GM19328 (cell line): ENCODE measurements at regions not wholly inside any gene's neighbourhood (a gene's known extent, or its start where the extent isn't known, plus 50 kb on each side); places are given as distances from the start of the nearest gene placed in this dataset.
"Not testable (repeated sequence)": the region's sequence is repeated elsewhere in the genome, so short reads cannot be mapped to it uniquely, and the experiment has no call there.

Experiments
- ATAC-seq: cut with Tn5 transposase; IDR thresholded peaks from one replicate; pipeline ENCODE4 v1.9.1; 2021; ENCODE audit warnings: mild to moderate bottlenecking, moderate library complexity; ENCODE audit not compliant: unreplicated experiment

DNA sequence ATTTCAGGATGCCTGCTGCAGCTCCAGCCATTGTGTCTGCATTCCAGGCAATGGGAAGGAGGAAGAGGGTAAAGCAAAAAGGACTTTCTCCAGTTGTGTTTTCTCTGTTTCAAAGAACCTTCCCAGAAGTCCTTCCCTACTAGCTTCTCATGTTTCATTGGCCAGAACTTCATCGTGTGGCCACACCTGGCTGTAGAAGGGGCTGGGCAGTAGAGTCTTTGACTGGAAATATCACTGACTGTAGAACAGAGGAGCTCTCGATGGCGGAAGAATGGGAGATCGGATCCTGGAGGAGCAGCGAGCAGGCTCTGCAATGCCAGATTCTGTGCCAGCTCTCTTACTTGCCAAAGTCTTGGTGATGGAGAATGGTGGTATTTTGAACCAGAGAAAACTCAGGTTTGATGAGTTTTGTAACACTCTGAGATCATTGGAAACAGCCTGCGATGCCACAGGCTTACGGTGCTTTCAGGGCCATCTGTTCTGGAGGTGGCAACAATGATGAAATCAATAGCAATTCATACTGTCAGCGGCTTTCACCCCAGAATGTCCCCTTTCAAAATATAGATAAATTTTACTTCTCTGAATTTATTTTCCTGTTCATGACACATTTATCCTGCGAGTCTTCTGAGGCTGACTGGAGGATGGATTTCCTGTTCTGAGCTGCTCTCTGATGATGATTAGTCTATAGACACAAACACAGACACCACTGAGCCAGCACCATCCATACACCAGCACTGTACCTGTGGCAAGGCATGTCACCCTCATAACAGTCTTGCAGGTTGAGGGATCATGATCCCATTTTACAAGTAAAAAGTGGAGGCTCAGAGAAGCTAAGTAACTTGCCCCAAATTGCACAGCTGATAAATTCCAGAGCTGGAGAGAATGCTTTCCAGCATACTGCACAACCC is 204.2 kb downstream of the EMX2 start:
- no peak for ATAC-seq

DNA sequence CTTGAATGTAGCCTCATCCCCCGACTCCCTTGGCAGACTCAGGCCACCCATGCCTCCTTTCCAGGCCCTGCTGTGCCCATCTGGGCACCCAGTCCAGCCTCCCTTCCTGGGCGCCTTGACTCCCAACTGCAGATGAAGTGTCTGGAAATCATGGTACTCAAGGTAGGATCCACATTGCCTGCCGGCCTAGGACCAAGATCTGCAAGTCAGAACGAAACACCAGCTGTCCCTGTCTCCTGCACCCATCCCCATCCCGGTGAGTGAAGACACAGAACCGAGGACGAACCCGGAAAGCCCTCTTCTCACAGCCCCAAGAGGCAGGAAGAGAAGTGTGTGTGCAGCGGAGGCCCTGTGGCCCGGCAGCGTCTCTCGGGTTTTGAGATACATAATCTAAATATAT is 205.1 kb downstream of the EMX2 start:
- no peak for ATAC-seq

DNA sequence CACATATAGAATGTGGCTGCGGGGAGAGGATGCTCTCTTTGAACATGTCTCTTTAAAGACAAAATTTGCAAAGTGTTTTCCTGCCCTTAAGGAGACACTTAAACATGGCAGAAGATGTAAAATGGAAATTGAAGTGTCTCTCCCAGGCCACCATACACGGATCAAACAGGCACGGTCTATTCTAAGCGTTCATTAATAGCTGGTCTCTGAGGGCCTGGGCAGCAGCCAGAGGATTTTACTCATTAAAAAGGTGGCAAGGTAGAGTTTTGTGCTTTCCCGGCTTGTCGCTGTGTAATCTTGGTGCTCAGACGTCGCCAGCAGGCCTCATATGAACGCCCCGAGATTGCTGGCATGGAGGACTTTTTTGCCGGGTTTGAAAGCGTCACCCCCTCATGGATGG is 205.5 kb downstream of the EMX2 start:
- no peak for ATAC-seq

DNA sequence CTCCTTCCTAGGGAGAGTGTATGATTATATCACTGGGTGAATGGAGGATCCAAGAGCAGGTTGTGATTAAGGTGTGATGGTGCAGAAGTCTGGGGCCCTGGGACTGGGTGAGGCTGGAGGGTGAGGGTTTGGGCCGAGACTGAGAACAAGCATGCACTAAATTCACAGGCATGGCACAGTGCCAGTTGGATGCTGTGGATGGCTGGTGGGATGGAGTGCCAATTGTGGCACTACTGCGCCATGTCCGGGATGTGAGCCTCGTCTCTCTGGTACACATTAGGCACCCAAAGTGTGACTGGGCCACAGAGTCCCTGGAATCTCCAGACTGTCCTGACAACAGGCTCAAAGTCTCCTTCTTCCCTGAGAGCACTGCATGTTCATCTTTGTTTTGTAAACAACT is 208.1 kb downstream of the EMX2 start:
- ATAC-seq: no peak

DNA sequence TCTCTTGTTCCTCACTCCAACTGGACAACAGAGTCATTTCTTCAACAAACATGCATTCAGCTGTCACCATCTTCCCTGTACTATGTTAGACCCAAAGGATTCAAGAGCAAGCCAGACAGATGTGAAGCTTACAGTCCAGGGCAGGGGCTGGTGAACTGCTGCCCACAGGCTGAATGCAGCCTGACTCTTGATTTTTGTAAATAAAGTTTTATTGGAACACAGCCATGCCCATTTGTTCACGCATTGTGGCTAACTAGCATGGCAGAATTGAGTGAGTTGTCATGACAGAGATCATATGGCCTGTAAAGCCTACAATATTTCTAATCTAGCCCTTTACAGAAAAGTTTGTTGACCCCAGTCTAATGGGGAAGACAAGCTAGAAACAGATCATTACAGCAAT is 208.7 kb downstream of the EMX2 start:
- no peak for ATAC-seq

DNA sequence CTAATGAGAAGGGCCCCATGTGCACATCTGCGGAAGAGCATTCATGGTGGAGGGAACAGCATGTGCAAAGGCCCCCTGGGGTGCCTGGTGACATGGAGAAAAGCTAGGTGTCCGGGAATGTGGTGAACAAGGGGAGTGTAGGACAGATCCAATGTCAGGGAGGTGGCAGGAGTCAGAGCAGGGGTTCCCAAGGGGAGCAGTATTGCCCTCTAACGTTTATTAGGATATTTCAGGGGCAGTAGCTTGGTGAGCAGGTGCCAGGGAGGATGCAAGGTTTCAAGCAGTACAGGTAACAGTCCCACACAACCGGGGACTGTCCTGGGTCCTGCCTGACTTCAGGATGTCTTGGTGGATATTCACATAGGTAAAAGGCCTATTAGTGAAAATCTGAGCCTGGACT is 209.6 kb downstream of the EMX2 start:
- ATAC-seq: no peak

DNA sequence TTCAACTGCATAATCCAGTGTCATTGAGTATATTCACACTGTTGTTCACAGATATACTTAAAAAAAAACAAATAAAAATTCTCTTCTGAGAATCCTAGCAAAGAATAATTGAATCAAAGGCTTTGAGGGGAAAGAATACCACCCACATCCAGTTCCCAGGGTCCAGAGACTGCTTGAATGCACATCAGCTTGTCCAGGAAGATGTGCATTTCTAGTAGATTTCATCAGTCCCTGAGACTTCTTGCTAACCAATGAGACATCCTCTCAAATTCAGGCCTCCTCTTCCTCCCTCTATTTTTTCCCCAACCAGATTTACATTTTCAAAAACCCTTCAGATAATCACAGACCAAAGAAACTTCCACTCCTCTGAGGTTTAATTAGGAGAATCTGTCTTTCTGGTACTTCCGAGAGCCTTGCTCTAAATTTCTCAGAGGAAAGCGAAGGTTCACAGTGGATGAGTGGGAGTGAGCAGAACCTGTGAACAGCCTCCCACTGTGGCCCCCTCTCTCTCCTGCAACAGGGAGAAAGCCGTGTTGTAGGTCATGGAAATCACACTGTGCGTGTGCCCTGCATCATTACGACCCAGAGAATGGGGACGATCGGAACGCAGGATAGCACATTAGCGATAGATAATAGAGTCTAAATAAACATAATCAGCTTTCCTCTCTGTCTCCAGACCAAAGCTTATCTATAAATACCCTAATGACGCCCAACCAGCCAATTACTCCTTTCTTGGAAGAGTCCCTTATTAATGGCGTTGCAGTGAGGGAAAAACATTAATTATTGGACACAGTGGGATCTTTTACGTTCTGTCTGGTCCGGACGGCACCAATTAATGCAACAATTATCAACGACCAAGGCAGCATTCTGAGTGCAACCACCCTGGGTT is 212.5 kb downstream of the EMX2 start:
- ATAC-seq: no peak

DNA sequence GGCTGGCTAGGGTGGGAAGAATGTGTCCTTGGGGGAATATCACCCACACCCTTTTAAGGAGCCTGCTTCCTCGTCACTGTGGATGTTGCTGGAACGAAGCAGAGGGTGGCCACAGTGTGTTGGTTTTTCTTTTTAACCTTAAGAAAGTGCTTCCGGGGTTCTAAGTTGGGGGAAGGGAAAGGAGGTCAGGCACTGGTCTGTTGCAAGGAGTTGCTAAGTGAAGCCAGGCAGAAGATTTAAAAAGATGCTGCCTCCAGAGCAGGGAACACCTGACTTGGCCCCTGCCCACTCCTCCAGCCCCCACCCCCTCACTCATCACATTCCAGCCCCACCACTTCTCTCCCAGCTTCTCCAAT is 213.1 kb downstream of the EMX2 start:
- no peak for ATAC-seq

DNA sequence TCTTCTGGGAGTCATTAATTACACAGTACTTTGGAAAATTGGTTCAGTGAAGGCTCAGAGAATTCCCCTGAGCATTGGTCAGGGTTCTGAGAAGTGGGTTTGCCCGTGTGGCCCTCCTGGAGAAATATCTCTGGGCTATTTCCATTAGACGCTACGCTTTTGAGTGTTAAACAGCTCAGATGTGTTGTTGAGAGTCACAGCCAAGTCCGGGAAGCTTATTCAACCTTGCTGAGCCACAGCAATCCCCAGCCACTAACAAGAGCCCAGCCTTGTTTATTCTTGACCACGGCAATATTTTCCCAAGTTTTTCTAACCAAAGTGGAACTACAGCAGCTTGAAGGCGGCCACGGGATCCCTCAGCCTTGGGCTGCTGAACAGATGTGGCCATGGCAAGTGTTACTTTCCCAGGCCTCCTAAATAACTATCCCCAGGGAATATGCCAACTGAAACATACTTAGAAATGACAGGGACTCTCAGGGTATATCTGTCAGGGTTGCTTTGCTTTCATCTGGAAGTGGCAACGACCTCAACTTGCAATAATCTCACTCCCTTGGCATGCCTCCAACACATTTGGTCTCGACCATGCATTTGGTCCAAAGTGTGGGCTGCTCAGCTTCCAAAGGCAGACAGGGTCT is 214.7 kb downstream of the EMX2 start:
- no peak for ATAC-seq

DNA sequence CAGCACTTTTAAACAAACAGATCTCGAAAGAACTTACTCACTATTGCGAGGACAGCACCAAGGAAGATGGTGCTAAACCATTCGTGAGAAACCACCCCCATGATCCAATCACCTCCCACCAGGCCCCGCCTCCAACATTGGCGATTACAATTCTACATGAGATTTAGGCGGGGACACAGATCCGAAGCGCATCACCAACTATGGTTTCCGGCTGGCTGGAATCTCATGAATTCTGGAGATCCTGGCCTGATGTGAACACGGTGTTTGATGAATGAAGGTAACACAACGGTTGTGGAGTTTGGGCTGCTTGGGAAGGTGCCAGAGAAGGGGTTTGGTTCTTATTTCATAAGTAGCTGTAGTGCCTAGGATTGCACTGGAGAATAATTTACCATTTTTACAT is 216.7 kb downstream of the EMX2 start:
- no peak for ATAC-seq

DNA sequence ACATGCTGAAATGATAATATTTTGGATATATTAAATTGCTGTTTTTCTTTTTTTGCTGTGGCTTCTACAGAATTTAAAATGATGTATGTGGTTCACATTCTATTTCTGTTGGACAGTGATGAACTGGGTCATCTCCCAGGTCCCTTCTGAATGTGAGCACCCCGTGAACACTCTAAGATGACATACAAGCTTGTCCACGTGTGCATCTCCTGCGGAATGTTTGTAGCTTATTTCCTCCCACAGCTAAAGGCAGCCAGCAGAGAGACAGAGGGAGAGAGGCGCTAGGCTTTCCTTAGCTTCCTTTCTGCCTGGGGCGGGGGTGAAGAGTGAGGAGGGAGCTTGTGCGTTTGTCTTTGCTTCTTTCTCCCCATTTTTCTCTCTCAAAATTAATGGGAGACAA is 219.1 kb downstream of the EMX2 start:
- ATAC-seq: no peak

DNA sequence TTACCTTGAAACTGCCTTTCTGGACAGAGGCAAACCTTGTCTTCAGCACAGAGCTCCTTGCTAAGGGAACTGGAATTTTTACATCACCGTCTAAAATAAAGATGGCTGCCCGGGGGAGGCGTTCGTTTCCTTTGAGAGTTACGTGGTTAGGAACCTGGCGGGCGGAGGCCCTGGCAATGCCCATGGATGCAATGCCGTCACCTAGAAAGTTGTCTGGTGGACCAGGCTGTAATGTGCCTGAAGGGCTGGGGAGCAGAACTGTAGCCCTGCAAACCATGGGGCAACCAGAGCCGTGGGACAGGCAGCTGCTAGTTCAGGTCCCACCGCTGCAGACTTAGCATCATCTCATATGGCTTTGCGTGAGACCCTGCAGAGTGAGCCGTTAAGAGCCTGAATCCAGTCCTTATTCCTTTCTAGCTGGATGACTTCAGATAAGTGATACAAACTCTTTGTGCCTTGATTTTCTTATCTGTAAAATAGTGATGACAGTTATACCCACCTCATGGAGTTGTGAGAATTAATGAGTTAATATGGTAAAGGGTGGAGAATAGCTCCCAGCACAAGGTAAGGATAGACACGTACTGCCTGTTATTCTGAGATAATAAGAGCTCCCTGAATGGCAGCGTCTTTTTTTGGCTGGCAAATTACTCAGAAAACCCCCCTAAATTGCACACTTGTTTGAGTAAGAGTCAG is 219.7 kb downstream of the EMX2 start:
- no peak for ATAC-seq

DNA sequence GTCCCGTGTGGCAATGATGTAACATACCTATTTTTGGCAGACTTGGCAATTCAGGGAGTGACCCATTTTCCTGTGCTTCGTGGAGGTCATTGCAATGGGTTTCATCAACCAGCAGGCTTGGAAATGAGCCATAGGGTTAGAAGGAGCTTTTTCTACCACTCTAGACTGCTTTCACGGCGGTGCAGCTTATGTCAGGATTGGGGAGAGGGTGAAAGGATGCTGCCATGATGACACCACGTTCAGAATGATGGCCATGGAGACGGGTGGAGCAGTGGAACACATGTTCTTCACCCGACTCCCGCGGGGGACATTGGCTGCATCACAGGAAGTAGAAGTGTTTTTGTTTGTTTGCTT is 220.2 kb downstream of the EMX2 start:
- ATAC-seq: no peak

DNA sequence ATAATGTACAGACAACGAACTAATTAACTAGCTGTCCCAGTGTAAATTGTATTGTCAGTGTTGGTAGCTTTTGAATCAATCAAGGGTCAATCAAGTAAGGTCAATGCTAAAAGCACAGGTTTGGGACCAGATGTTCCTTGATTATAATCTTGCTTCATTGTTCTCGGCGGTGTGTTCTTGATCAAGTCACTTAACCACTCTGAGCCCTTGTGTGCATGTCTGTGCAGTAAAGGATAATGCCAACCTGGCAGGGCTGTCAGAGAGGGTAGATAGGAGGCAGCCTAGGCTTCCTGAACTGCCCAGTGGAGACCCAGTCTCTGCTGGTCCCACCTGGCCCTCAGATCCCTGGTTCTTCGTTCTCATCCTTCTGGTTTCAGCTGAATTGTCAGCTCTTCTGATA is 221.0 kb downstream of the EMX2 start:
- ATAC-seq: no peak

DNA sequence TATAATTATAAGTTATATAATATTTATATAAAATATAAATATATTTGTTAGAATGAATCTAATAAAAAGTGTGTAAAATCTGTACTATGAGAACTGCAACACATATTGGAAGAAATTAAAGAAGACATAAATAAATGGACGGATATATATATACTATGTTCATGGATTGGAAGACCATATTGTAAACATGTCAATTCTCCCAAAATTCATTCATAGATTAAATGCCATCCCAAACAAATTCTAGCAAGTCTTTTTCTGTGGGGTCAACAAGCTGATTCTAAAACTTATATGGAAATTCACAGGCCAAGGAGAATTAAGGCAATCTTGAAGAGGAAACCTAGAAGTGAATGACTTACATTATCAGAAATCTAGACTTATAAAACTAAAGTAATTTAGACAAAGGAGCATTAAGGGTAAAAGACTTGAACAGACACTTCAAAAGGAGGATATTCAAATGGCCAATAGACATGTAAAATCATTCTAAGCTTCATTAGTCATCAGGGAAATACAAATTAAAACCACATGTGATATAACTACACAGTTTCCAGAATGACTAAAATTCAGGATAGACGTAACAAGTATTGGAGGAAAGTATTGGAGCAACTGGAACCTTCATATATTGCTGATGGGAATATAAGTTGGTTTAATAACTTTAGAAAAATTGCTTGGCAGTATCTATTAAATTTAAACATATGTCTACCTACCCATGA is 225.9 kb downstream of the EMX2 start:
- no peak for ATAC-seq

DNA sequence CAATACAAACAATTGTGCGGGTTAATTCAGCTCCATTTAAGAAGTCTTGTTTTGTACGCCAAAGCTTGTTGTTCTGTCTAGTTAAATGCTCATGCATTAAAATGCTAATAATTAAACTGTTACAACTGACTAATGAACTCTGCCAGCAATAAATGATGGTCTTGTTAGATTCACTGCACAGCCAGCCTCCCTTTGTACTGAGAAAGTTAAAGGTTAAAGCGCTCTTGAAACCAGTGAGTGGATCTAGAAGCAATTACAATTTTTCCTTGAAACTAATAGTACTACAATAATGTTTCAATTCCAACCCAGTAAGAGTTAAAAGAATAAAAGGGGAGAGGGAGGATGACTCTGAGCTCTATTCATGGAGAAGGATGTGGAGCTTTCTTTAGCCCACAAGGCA is 233.0 kb downstream of the EMX2 start:
- ATAC-seq: no peak

DNA sequence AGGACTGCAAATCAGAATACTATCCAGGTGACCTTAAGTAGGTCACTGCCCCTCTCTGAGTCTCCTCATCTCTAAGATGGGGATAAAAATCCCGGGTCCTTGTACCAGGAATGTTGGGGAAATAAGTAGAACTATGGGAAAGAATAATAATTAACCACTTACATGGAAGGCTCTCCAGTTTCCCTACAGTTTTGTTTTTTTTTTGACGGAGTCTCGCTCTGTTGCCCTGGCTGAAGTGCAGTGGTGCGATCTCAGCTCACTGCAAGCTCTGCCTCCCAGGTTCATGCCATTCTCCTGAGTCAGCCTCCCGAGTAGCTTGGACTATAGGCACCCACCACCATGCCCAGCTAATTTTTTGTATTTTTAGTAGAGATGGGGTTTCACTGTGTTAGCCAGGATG is 234.7 kb downstream of the EMX2 start:
- ATAC-seq: not testable (repeated sequence)

DNA sequence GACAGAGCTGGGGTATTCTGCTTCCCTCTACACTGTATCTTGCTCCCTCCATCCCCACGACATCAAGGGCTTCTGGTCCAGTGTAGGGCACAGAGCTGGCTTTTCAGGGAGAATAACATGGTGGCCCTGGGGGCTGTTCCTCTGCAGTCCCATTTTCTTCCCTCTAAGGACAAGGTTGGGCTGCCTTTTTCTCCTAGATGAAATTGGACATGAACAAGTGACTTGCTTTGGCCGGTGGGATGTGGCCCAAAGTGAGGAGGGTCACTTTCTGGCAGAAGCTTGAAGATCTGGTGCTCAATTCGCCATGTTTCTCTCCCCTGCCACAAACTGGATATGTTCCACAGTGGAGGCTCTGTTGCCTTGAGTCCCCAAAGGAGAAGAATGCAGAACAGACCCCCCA is 235.7 kb downstream of the EMX2 start:
- no peak for ATAC-seq

DNA sequence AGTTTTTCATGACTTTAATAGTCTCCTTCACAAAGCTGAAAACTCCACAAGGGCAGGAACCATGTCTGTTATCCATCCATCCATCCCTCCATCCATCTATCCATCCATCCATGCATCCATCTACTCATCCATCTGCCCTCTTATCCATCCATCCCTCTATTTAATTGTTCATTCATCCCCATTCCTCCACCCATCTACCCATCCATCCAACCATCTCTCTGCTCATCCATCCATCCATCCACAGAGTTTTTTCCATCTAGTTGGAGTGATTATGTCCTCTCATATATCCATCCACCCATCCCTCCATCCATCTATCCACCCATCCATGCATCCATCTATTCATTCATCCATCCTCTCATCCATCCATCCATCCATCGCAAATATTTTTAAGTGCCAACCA is 237.9 kb downstream of the EMX2 start:
- ATAC-seq: no peak

DNA sequence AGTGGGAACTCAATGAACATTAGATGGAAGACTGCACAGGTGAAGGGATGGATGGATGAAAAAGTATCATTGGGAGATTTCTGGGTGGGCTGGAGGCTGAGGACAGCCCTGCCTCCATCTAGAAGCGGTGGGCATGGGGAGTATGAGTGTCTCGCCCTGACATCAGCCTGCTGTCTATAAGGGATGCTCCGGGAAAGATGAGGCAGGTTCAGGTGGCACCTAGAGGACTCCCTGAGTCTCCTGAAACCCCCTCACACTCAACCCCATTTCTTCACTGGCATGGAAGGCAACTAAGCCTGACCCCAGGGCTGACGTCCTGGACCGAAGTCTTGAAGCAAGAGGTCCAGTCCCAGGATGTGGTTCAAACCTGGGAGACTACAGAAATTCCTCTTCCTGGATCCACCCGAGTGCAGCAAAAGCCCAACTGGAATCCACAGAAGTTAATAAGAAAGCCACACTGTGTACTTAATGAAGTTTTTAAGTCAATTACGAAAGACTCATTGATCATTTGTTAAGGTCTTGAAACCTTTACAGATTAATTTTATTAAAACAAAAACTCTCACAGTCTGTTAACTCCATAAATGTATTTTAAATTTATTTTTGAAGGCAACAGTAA is 238.8 kb downstream of the EMX2 start:
- no peak for ATAC-seq
